Osteocyte (in vitro differentiated cells): ENCODE measurements at regions not wholly inside any gene's neighbourhood (a gene's known extent, or its start where the extent isn't known, plus 50 kb on each side); places are given as distances from the start of the nearest gene placed in this dataset.
"Not testable (repeated sequence)": the region's sequence is repeated elsewhere in the genome, so short reads cannot be mapped to it uniquely, and the experiment has no call there.

ENCODE experiments used
- DNase-seq: peaks from one replicate; pipeline ENCODE4 v3.0.0; 2021; ENCODE audit warnings: mixed read lengths; ENCODE audit not compliant: unreplicated experiment; ENCODE audit errors: extremely low spot score
- H3K27ac Mint-ChIP-seq: one replicate; pipeline ENCODE4 v1.8.0; 2021; ENCODE audit warnings: mild to moderate bottlenecking, mixed read lengths; ENCODE audit not compliant: unreplicated experiment
- H3K27me3 Mint-ChIP-seq: one replicate; pipeline ENCODE4 v1.8.0; 2021; ENCODE audit warnings: mixed read lengths; ENCODE audit not compliant: unreplicated experiment
- H3K36me3 Mint-ChIP-seq: one replicate; pipeline ENCODE4 v1.8.0; 2021; ENCODE audit warnings: mixed read lengths; ENCODE audit not compliant: unreplicated experiment
- H3K4me1 Mint-ChIP-seq: one replicate; pipeline ENCODE4 v1.8.0; 2021; ENCODE audit warnings: mixed read lengths; ENCODE audit not compliant: unreplicated experiment
- H3K4me3 Mint-ChIP-seq: one replicate; pipeline ENCODE4 v1.8.0; 2021; ENCODE audit warnings: mild to moderate bottlenecking, moderate library complexity, mixed read lengths; ENCODE audit not compliant: unreplicated experiment
- H3K9me3 Mint-ChIP-seq: one replicate; pipeline ENCODE4 v1.8.0; 2021; ENCODE audit warnings: mixed read lengths; ENCODE audit not compliant: unreplicated experiment
- TF ChIP-seq, protein P1 (sequence below): fragments of 200-600 bp; sonication (generic); IDR thresholded peaks from 2 replicates; pipeline ENCODE4 v1.5.0; 2021; ENCODE audit warnings: antibody characterized with exemption, mild to moderate bottlenecking, moderate library complexity

DNA sequence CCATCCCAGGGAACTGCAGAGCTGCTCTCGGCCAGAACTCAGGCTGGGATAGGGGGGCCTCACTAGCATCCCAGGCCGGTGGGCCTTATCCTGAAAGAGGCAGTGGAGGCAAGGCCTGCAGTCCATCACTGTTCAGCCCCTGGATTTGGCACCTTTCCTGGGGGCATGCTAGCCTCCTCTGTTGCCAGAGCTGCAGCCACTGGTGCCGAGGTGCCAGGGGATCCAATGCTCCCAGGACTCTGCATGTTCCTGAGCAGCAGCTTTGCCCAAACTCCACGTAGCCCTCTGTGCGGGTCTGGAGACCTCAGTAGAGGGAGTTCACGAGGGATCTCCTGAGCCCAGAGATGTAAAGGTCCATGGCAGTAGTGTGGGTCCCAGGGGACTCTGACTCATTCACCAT lies 551.7 kb upstream of the AMOT start:
- Mint-ChIP-seq H3K4me3 (no peak overlapping the region), H3K27ac (no peak overlapping the region), H3K36me3 (no peaks in the 10 kb centered on the region)

GRCh38 chrX:113391875-113392274 lies 551.2 kb upstream of the AMOT start:
- Mint-ChIP-seq H3K27me3 (no peaks in the 10 kb centered on the region), H3K27ac (no peak overlapping the region), H3K36me3 (no peaks in the 10 kb centered on the region), H3K9me3 (peaks cover 19% of the 10 kb centered on the region), H3K4me1 (no peaks in the 10 kb centered on the region), H3K4me3 (no peak overlapping the region)
- peak; percentile 81 for DNase-seq
- TF ChIP-seq, protein P1, sequence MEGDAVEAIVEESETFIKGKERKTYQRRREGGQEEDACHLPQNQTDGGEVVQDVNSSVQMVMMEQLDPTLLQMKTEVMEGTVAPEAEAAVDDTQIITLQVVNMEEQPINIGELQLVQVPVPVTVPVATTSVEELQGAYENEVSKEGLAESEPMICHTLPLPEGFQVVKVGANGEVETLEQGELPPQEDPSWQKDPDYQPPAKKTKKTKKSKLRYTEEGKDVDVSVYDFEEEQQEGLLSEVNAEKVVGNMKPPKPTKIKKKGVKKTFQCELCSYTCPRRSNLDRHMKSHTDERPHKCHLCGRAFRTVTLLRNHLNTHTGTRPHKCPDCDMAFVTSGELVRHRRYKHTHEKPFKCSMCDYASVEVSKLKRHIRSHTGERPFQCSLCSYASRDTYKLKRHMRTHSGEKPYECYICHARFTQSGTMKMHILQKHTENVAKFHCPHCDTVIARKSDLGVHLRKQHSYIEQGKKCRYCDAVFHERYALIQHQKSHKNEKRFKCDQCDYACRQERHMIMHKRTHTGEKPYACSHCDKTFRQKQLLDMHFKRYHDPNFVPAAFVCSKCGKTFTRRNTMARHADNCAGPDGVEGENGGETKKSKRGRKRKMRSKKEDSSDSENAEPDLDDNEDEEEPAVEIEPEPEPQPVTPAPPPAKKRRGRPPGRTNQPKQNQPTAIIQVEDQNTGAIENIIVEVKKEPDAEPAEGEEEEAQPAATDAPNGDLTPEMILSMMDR, result no peak

More for the DNA sequence above, 551.7 kb upstream of the AMOT start:
- H3K4me1 Mint-ChIP-seq, result no peaks in the 10 kb centered on the region
- DNase-seq, result peak; percentile 76
- TF ChIP-seq, protein P1, result no peak
- no peaks in the 10 kb centered on the region for H3K27me3 Mint-ChIP-seq
- peaks cover 19% of the 10 kb centered on the region for H3K9me3 Mint-ChIP-seq

- H3K4me1 Mint-ChIP-seq, result no peaks in the 10 kb centered on the region
- peaks cover 19% of the 10 kb centered on the region for H3K9me3 Mint-ChIP-seq
- H3K27ac Mint-ChIP-seq, result no peak overlapping the region
- DNase-seq, result no peak
- no peaks in the 10 kb centered on the region for H3K36me3 Mint-ChIP-seq
- TF ChIP-seq, protein P1, result no peak
- H3K4me3 Mint-ChIP-seq, result no peak overlapping the region
- H3K27me3 Mint-ChIP-seq, result no peaks in the 10 kb centered on the region
These were observed 549.9 kb upstream of the AMOT start for GRCh38 chrX:113390531-113390930.

GRCh38 chrX:113389846-113390245 lies 549.2 kb upstream of the AMOT start:
- Mint-ChIP-seq H3K36me3 (no peaks in the 10 kb centered on the region), H3K27me3 (no peaks in the 10 kb centered on the region), H3K4me3 (no peak overlapping the region), H3K27ac (no peak overlapping the region), H3K4me1 (no peaks in the 10 kb centered on the region), H3K9me3 (peaks cover 19% of the 10 kb centered on the region)
- TF ChIP-seq, protein P1, result no peak
- DNase-seq, result no peak

GRCh38 chrX:113384628-113385027 lies 544.0 kb upstream of the AMOT start:
- Mint-ChIP-seq H3K27me3 (no peaks in the 10 kb centered on the region), H3K27ac (no peak overlapping the region), H3K9me3 (peaks cover 26% of the 10 kb centered on the region), H3K4me3 (no peak overlapping the region), H3K4me1 (no peaks in the 10 kb centered on the region), H3K36me3 (no peaks in the 10 kb centered on the region)
- TF ChIP-seq, protein P1, result no peak
- DNase-seq, result no peak

GRCh38 chrX:113373421-113373820 lies 532.8 kb upstream of the AMOT start:
- H3K36me3 Mint-ChIP-seq, H3K4me1 Mint-ChIP-seq, H3K27ac Mint-ChIP-seq, H3K9me3 Mint-ChIP-seq, DNase-seq, H3K4me3 Mint-ChIP-seq, H3K27me3 Mint-ChIP-seq: not testable (repeated sequence)
